Inflammatory macrophage treated with lipopolysaccharide for 1 hour (primary cell): ENCODE measurements at regions not wholly inside any gene's neighbourhood (a gene's known extent, or its start where the extent isn't known, plus 50 kb on each side); places are given as distances from the start of the nearest gene placed in this dataset.

Experiments
- DNase-seq, 2 donors: peaks; one replicate each; pipeline ENCODE4 v3.0.0-alpha.2; 2020 to 2022

DNA sequence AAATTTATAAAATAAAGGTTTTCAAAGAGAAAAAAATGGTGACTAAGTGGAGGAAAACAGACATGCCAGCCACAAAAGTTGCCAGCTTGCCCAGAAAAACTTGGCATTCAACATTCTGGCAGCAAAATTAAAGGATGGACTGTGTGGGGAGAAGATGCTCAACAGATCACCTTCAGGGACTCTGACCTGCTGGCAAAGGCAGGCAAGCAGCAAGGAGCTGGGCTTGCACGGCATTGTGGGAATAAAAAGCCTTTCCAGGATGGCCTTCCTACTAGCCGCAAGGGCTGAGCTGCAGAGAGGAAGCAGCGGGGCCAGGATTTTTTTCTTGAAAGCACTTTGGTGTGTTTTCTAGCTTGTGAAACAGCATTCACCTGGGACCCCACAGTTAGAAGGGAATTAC, 101.9 kb upstream of the CACNA2D3 start:
- DNase-seq, result no peak

GRCh38 chr3:54014067-54014466, 108.3 kb upstream of the CACNA2D3 start:
- no peak for DNase-seq

GRCh38 chr3:54008744-54009143, 113.6 kb upstream of the CACNA2D3 start:
- no peak for DNase-seq

DNA sequence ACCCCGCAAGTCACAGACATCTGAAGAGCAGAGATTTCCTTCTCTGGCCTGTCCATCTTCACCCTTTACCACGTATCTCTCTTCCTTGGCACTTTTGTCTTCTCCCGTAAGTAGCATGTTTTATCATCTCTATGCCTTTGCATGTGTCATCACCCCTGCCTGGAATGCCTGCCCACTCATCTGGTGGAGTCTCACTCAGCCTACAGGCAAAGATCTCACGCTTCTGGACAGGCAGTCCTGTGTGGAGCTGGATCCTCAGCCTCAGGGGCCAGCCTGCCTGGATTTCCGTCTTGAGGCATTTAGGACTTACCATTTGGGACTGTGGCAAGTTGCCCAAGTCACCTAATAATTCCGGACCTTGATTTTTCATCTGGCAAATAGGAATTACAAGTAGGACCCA, 114.3 kb upstream of the CACNA2D3 start:
- no peak for DNase-seq

GRCh38 chr3:54004335-54004734, 112.7 kb upstream of the SELENOK start:
- no peak for DNase-seq

- no peak for DNase-seq
Measured at GRCh38 chr3:54003136-54003535, 111.5 kb upstream of the SELENOK start.

DNA sequence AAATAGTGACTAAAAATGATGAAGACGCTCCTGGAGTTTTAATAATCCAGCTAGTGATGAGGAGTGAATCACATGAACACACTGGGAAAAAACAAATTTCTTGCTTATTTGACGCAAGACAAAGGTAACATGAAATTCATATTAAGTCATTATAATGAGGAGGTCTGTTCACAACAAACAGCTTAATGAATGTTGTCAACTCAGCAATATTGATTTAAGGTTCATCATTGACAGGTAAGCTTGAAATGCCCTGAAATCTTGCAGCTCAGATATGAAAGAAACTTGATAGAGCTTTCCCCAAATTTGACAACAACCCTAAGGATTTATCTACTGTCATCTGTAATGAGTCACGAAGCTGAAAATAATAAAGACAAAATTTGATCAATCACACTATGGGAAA, 108.1 kb upstream of the SELENOK start:
- no peak for DNase-seq

- no peak for DNase-seq
Measured at GRCh38 chr3:53998980-53999379, 107.3 kb upstream of the SELENOK start.

- DNase-seq, result no peak
Measured at GRCh38 chr3:53997476-53997875, 105.8 kb upstream of the SELENOK start.

GRCh38 chr3:53996141-53996874, 104.6 kb upstream of the SELENOK start:
- peak; percentile 2 to 4 for DNase-seq

- DNase-seq, result no peak
Measured at GRCh38 chr3:53994986-53995603, 103.4 kb upstream of the SELENOK start.

GRCh38 chr3:53991240-53991639, 99.6 kb upstream of the SELENOK start:
- no peak for DNase-seq

DNA sequence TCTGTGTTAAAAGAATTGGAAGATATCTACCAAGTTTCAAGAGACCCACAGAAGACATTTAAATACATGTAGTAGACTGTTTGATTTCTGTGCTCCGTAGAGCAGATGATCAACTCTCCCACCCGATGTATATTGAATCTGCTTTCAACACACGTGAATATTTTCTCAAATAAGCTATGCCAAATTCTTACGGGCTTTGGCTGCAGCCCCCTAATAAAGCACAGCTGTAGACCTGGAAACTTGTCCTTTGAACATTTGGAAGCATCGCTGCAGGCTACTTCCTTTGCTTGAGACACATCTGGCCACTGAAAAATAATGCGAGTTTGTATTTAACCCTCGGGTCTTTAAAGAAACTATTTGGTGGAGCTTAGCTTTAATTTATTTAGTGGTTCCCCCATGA, 98.3 kb upstream of the SELENOK start:
- no peak for DNase-seq

GRCh38 chr3:53989451-53989850, 97.8 kb upstream of the SELENOK start:
- no peak for DNase-seq

DNA sequence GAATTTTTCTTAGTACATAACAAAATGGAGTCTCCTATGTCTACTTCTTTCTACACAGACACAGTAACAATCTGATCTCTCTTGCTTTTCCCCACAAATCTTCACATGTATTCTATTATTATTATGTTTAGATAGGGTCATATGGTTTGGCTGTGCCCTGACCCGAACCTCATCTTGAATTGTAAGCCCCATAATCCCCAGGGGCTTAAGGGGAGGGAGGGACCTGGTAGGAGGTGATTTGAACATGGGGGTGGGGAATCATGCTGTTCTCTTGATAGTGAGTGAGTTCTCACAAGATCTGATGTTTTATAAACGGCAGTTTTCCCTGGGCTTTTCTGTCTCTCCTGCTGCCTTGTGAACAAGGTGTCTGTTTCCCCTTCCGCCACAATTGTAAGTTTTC, 86.7 kb upstream of the SELENOK start:
- DNase-seq, result no peak

GRCh38 chr3:53975382-53975781, 83.7 kb upstream of the SELENOK start:
- no peak for DNase-seq

DNA sequence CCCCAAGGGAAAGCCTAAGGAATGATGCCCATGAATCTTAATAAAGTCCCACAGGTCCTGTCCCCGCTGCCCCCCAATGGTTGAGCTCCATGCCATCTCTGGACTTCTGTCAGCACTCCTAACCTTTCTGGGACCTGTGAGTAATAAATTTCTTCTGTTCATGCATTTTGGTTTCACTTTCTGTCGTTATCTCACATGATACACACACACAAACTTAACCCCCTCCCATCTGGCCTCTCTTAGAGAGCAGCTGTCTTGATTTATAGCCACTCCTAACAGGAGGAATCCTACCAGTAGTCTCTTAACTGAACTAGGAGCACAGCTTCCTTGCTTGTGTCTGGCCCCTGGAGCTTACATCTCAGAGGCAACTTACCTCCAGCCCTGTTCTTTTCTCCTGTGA, 82.7 kb upstream of the SELENOK start:
- DNase-seq, result no peak

- DNase-seq, result no peak
Measured at GRCh38 chr3:53973905-53974304, 82.2 kb upstream of the SELENOK start.

GRCh38 chr3:53970661-53971060, 79.0 kb upstream of the SELENOK start:
- no peak for DNase-seq

DNA sequence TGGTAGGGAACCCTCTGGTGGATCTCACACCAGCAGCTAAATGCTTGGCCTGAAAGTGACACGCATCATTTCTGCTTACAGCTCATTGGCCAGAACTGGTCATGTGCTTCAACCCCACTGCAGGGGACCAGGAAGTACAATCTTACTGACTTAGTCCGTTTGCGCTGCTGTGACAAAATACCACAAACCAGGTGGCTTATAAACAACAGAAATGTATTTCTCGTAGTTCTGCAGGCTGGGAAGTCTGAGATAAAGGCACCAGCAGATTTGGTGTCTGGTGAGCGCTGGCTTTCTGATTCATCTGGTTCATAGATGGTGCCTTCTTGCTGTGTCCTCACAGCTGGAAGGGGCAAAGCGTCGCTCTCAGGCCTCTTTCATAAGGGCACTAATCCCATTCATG, 77.4 kb upstream of the SELENOK start:
- no peak for DNase-seq

DNA sequence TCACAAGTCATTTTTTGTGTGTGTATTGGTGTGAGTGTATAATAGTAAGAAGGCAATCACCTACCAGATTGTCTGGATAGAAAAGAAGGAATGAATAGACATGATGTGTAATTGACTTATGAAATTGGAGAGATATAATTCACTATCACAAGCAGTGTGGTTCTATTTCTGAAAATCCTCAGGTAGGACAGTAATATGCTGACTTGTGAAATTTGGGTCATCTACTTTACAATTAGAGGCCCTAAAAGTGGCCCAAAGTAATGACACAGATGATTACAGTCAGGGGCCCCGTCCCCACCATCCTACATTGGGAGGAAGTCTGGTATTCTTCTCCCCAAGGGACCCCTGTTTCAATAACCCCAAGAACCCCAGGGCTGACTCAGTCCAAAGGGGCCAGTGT, 73.6 kb upstream of the SELENOK start:
- no peak for DNase-seq

DNA sequence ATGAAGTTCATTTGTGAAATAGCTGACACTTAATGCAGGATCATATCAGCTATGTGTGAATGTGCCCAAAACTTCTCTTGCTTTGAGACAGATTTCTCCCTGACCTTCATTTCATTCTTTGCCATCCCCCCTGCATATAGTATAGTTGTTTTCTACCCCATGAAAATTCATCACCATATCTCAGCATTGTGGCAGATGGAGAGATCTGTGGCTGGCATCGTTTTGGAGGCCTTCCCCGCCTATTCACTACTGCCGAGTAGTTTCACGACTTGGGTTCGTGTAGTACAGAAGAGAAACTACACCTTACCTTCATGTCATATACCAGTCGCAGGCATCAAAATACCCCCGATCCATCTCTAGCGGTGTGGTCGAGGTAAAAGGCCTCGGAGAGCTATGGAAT, 66.2 kb upstream of the SELENOK start:
- no peak for DNase-seq

DNA sequence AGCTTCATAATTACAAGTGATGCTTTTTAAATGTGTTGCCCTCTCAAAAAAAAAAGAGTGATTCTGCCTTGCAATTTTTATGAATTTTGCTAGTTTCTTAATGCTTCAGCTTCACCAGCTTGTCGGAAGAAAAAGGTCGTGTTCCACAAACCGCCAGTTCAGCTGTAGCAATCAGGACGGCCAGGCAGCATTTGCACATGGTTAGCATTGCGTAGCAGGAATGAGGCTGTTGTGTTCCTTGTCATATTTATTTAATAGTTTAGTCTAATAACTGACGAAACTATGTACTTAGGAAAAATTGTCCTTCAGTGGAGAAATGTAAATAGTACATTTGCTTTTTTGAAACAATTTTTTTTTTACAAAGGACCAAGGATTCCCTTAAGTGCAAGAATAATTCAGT, 64.9 kb upstream of the SELENOK start:
- DNase-seq, result no peak

DNA sequence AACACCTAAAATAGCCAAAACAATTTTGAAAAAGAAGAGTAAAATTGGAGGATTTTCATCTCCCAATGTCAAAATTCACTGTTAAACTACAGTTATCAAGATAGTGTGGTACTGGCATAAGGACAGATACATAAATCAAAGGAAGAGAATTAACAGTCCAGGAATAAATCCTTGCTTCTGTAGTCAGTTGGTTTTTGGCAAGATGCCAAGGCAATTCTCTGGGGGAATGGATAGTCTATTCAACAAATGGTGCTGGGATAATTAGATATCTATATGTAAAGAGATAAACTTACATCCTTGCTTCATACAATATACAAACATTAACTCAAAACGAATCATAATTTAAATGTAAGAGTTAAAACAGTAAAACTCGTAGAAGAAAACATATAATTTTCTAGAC, 57.9 kb upstream of the SELENOK start:
- DNase-seq, result no peak

GRCh38 chr3:53948174-53948573, 56.5 kb upstream of the SELENOK start:
- no peak for DNase-seq
